ENCODE measurements at regions not wholly inside any gene's neighbourhood (a gene's known extent, or its start where the extent isn't known, plus 50 kb on each side); places are given as distances from the start of the nearest gene placed in this dataset.

DNA sequence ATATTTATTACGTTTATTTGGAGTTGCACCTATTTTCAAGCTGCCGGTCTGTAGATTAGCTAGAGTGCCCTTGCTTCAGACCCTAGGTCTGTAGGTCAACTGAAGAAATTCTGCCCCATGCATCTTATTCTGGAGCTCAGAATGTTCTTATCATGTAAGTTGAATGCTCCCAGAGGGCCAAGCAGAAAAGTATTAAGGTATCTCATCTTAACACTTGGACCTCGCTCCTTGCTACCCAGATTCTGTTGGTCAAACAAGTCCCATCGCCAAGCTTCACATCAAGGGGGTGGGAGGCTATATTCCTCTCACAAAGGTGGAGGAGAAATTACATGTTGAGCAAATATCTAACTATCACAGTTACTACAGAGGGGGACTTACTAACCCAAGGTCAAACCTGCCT, 187.7 kb downstream of the C1orf94 start:
- H3K27me3 ChIP-seq (replicated peaks; ENCODE audit: control insufficient read depth, insufficient read depth, low read length), result no peaks in the 10 kb centered on the region
- DNase-seq, result no peak
- H3K27me3 Mint-ChIP-seq (ENCODE audit: insufficient read depth, unreplicated experiment), result peaks cover 16% of the 10 kb centered on the region
- H3K27ac Mint-ChIP-seq (ENCODE audit: unreplicated experiment), result no peak overlapping the region
- H3K4me1 Mint-ChIP-seq (ENCODE audit: low read depth, unreplicated experiment), result no peaks in the 10 kb centered on the region
- CTCF ChIA-PET, result no interaction called here
- no peaks in the 10 kb centered on the region for H3K4me1 ChIP-seq
- no peaks in the 10 kb centered on the region for H3K36me3 Mint-ChIP-seq (ENCODE audit: insufficient read depth, unreplicated experiment)
- H3K4me3 Mint-ChIP-seq (ENCODE audit: unreplicated experiment), result no peak overlapping the region
- POLR2A ChIA-PET, result no interaction called here
- H3K4me3 ChIP-seq (ENCODE audit: low read depth, low read length), result no peak overlapping the region
- no TSS peak for BruUV-seq (replicated peaks)
- intact Hi-C loops (cut with micrococcal nuclease; ENCODE audit: unreplicated experiment), result no loop called here
- no peaks in the 10 kb centered on the region for H3K9me3 ChIP-seq
- TF ChIP-seq, protein P1, sequence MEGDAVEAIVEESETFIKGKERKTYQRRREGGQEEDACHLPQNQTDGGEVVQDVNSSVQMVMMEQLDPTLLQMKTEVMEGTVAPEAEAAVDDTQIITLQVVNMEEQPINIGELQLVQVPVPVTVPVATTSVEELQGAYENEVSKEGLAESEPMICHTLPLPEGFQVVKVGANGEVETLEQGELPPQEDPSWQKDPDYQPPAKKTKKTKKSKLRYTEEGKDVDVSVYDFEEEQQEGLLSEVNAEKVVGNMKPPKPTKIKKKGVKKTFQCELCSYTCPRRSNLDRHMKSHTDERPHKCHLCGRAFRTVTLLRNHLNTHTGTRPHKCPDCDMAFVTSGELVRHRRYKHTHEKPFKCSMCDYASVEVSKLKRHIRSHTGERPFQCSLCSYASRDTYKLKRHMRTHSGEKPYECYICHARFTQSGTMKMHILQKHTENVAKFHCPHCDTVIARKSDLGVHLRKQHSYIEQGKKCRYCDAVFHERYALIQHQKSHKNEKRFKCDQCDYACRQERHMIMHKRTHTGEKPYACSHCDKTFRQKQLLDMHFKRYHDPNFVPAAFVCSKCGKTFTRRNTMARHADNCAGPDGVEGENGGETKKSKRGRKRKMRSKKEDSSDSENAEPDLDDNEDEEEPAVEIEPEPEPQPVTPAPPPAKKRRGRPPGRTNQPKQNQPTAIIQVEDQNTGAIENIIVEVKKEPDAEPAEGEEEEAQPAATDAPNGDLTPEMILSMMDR (IDR thresholded peaks at IDR 0.05; ENCODE audit: insufficient read depth in 1 of 2, low read depth in 1 of 2, low read length in 1 of 2, severe bottlenecking in 1 of 2, unreplicated experiment in 1 of 2), result no peak
- H3K36me3 ChIP-seq (ENCODE audit: control insufficient read depth, insufficient read depth, low read length), result no peaks in the 10 kb centered on the region
- H3K9me3 Mint-ChIP-seq (ENCODE audit: unreplicated experiment), result no peaks in the 10 kb centered on the region

DNA sequence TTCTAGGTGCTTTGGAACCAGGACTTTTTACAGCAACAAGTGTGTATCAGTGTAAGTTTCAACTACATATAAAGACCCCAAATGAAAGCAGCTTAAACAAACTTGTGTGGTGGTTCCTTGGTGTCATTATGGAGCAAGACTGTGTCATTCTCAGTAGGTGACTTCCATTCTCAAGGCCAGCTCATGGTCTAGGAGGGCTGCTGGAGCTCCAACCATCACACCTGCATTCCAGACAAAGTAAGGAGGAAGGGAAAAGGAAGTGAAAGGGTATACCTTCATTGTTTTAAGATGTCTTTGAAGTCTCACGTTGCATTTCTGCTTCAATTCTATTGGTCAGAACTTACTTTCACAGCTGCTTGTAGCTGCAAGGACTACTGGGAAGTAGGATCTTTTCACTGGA, 188.6 kb downstream of the C1orf94 start:
- CTCF ChIA-PET, result no interaction called here
- peaks cover 19% of the 10 kb centered on the region for H3K27me3 Mint-ChIP-seq (ENCODE audit: insufficient read depth, unreplicated experiment)
- Histone ChIP-seq H3K4me1 (no peaks in the 10 kb centered on the region), H3K9me3 (no peaks in the 10 kb centered on the region), H3K36me3 (ENCODE audit: control insufficient read depth, insufficient read depth, low read length) (no peaks in the 10 kb centered on the region), H3K4me3 (ENCODE audit: low read depth, low read length) (no peak overlapping the region), H3K27me3 (replicated peaks; ENCODE audit: control insufficient read depth, insufficient read depth, low read length) (no peaks in the 10 kb centered on the region)
- BruUV-seq (replicated peaks), result no TSS peak
- DNase-seq, result no peak
- TF ChIP-seq, protein P1 (IDR thresholded peaks at IDR 0.05; ENCODE audit: insufficient read depth in 1 of 2, low read depth in 1 of 2, low read length in 1 of 2, severe bottlenecking in 1 of 2, unreplicated experiment in 1 of 2), result no peak
- H3K36me3 Mint-ChIP-seq (ENCODE audit: insufficient read depth, unreplicated experiment), result no peaks in the 10 kb centered on the region
- POLR2A ChIA-PET, result no interaction called here
- H3K9me3 Mint-ChIP-seq (ENCODE audit: unreplicated experiment), result no peaks in the 10 kb centered on the region
- no peak overlapping the region for H3K27ac Mint-ChIP-seq (ENCODE audit: unreplicated experiment)
- intact Hi-C loops (cut with micrococcal nuclease; ENCODE audit: unreplicated experiment), result no loop called here
- no peaks in the 10 kb centered on the region for H3K4me1 Mint-ChIP-seq (ENCODE audit: low read depth, unreplicated experiment)
- H3K4me3 Mint-ChIP-seq (ENCODE audit: unreplicated experiment), result no peak overlapping the region

DNA sequence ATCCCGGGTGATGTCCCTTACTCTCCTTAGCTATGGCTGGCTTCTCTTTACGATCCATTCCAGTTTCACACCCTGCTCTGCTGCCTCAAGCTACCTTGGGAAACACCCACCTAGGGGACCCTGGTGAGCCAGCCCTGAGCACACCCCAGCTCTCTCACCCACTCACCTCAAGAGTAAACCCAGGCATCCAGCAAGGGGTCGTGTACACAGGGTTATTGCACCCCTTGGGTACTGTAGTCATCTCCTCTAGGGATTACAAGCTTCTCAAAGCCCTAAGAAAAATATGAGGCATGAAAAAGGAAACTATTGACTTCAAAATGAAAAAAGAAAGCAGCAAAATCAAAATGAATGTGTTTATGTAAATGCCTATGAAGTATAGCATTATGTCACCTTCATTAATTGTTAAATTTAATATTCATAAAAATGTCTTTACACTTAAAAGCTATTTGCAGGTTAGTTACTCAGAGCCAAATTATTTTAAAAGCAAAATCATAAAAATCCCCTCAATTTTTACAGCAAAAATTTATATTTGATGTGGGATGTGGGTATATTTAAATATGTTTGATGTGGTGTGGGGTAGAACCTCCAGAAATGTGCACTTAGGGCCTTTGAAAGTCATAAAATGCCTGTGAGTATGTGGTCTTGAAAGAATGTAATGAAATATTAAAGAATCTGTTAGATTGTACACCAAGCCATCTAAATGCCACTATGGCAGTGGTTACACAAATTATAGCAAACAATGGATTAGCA, 190.3 kb downstream of the C1orf94 start:
- no peaks in the 10 kb centered on the region for H3K27me3 ChIP-seq (replicated peaks; ENCODE audit: control insufficient read depth, insufficient read depth, low read length)
- H3K4me1 Mint-ChIP-seq (ENCODE audit: low read depth, unreplicated experiment), result no peaks in the 10 kb centered on the region
- no TSS peak for BruUV-seq (replicated peaks)
- POLR2A ChIA-PET, result no interaction called here
- intact Hi-C loops (cut with micrococcal nuclease; ENCODE audit: unreplicated experiment), result no loop called here
- no peaks in the 10 kb centered on the region for H3K36me3 Mint-ChIP-seq (ENCODE audit: insufficient read depth, unreplicated experiment)
- H3K36me3 ChIP-seq (ENCODE audit: control insufficient read depth, insufficient read depth, low read length), result no peaks in the 10 kb centered on the region
- CTCF ChIA-PET, result no interaction called here
- no peak for DNase-seq
- no peaks in the 10 kb centered on the region for H3K9me3 Mint-ChIP-seq (ENCODE audit: unreplicated experiment)
- no peak overlapping the region for H3K4me3 Mint-ChIP-seq (ENCODE audit: unreplicated experiment)
- no peaks in the 10 kb centered on the region for H3K4me1 ChIP-seq
- no peaks in the 10 kb centered on the region for H3K9me3 ChIP-seq
- peaks cover 18% of the 10 kb centered on the region for H3K27me3 Mint-ChIP-seq (ENCODE audit: insufficient read depth, unreplicated experiment)
- no peak overlapping the region for H3K27ac Mint-ChIP-seq (ENCODE audit: unreplicated experiment)
- no peak overlapping the region for H3K4me3 ChIP-seq (ENCODE audit: low read depth, low read length)
- TF ChIP-seq, protein P1 (IDR thresholded peaks at IDR 0.05; ENCODE audit: insufficient read depth in 1 of 2, low read depth in 1 of 2, low read length in 1 of 2, severe bottlenecking in 1 of 2, unreplicated experiment in 1 of 2), result no peak
